HS-5 (cell line): ENCODE measurements at regions not wholly inside any gene's neighbourhood (a gene's known extent, or its start where the extent isn't known, plus 50 kb on each side); places are given as distances from the start of the nearest gene placed in this dataset.
"Not testable (repeated sequence)": the region's sequence is repeated elsewhere in the genome, so short reads cannot be mapped to it uniquely, and the experiment has no call there.

Source experiments
- DNase-seq: peaks from one replicate; pipeline ENCODE4 v3.0.0-alpha.2; 2012; ENCODE audit warnings: low read depth

DNA sequence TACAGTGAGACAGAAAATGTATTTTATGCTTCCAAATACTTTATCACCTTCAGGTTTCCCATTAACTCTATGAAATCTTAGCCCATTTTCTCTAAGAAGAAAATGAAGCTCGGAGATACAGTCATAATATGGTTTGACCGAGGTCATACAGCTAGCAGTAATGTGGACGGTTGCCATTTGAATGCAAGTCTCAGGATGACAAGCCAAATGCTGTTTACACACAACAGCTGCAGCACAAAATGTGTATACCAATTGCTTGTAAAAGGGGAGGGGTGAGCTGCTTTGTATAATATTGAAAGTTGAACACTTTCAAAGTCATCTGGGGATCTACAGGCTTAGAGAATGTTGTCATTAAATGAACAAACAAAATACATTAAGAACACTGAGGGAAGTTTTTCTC, 93.8 kb upstream of the FSIP2 start:
- DNase-seq = no peak

DNA sequence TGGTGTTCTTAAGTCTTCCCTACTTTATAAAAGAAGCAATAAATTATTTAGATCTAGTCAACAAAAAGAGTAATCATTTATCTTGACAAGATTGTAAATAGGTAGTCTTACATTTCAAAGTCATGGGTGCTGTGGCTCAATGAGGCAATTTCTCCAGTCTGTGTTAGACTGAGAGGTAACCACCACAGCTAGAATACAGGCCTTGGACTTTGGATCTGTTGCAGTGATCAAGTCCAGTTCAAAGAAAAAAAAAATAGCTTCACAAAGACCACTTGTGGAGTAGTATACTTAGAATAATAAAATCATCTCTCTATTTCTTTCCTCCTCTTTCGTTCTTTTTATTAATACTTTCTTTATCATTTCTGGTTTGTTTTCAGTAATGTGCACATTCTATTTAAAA, 93.1 kb upstream of the FSIP2 start:
- DNase-seq = no peak

DNA sequence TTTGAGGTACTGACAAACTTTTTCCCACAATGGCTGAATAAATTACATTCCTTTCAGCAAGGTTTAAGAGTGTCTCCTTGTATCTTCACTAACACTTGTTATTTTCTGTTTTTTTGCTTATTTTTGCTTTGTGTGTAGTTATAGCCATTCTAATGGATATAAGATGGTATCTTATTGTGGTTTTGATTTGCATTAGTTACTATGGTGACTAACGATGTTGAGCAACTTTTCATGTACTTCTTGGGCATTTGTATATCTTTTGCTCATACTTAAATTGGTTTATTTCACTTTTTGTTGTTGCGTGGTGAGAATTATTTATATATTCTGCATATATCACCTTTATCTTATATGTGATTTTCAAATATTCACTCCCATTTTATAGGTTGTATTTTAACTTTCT, 79.9 kb upstream of the FSIP2 start:
- no peak for DNase-seq

DNA sequence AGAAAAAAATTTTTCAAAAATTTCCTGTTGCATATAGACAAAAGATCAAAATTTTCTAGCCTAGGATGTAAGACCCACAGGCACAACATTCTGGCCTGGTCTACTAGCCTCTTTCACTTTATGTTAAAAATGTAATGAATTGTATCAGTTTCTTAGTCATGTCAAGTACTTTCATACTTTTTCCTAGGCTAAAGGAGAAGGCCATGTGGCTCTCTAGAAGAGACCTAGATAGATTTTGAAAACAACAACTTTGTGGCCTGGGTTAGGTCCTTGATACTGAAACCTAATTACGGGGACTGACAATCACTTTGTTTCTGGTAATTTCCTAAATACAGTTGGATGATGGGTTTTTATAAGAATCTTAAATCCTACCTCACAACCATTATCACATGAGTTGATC, 74.8 kb upstream of the FSIP2 start:
- DNase-seq = no peak

DNA sequence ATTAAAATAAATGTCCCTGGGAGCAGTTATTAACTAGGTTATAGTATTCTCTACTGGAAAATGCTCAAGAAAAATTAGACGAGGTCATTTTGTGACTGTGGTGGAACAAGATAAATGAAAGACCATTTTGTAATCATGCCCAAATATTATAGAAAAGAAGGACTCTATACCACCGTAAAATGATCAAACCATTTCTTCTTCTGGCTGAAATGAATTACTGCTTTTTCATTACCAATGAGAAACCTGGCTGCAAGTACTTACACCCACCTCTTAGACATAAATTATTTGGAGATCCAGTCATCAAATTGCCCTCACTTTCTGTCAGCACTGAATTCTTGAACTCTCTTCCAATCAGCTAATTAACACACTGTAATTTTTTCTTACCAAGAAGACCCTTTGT, 74.2 kb upstream of the FSIP2 start:
- no peak for DNase-seq

DNA sequence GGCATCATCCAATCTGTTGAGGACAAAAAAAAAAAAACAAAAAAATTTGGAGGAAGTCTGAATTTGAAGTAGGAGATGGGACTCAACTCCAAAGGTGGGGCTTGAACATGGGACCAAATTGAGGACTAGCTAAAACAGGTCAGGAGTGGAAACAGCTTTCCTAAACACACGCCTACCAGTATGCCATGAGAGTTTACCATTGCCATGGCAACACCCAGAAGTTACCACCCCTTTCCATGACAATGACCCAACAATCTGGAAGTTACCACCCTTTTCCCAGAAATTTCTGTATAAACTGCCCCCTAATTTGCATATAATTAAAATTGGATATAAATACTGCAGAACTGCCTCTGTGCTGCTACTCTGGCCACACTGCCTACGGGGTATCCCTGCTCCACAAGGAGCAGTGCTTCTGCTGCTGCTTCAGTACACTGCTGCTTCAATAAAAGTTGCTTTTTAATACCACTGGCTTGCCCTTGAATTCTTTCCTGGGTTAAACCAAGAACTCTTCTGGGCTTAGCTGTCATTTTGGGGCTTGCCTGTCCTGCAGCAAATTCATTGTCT, 73.3 kb upstream of the FSIP2 start:
- no peak for DNase-seq

DNA sequence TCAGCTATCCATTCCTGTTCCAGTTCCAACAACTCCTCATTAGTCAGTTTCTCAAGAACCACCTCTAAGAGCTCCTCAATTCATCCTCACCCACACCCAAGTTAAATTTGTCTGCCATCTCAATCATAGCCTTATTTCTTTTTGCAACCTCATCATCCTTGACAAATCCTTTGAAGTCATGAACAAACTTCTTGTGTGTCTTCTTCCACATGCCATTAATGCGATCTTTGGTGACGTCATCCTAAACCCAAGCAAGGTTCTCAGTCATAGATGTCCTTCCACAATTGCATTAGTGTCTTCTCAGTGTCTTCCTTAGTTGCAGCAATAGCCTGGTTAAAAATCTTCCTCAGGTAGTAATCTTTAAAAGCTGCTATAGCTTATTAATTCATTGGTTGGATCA, 71.2 kb upstream of the FSIP2 start:
- no peak for DNase-seq

DNA sequence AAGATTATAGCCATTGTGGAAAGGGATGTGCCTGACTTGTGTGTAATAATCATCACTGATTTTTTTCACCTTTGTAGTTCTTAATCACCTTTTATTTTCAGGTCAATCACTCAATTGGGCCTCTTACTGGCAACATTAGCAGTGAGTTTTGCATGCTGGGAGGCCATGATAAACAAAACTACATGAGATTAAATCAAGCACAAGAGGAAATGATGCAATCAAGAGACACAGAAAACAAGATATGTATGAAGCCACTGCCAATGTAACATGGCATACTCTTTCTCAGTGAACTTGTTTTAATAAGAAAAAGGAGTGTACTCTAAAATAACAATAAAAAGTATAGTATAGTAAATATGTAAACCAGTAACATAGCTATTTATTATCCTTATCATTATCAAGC, 69.9 kb upstream of the FSIP2 start:
- no peak for DNase-seq

DNA sequence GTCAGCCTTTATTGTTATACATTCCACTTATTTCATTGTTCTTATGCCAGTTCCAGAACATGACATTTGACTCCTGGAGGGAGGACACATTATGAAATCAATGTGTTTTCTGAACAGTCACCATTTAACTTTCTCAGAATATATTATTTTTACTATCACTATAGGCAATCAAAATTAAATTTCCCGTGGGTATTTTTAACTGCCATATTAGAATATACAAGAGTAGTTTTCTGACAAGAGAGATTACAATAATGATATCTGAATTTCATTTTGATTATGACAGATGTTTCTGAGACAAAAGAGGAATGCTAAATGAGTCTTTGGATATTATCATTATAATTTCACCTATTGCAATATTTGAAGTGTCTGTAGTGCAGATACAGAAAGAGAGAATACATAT, 64.4 kb upstream of the FSIP2 start:
- DNase-seq = no peak

DNA sequence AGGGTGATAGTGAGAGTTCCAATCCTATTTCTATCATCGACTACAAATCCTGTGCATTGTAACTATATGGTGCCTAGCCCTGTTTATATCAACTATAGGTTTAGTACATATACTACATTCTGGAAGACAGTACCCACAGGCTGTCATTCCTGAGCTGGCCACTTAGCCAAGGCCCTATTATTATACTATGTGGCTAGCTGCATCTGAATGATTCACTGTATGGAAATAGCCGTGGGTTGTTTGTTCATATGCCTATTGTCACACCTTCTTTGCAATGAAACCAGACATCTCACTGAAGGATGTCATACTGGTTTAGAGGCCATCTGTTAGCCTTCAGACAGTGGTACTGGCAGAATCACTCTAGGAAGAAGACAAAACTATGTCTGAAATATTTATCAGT, 62.3 kb upstream of the FSIP2 start:
- no peak for DNase-seq

DNA sequence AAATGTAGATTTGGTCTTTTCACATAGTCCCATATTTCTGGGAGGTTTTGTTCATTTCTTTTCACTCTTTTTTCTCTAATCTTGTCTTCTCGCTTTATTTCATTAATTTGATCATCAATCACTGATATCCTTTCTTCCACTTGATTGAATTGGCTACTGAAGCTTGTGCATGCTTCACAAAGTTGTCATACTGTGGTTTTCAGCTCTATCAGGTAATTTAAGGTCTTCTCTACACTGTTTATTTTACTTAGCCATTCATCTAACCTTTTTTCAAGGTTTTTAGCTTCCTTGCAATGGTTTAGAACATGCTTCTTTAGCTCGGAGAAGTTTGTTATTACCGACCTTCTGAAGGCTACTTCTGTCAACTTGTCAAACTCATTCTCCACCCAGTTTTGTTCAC, 51.6 kb upstream of the FSIP2 start:
- not testable (repeated sequence) for DNase-seq

DNA sequence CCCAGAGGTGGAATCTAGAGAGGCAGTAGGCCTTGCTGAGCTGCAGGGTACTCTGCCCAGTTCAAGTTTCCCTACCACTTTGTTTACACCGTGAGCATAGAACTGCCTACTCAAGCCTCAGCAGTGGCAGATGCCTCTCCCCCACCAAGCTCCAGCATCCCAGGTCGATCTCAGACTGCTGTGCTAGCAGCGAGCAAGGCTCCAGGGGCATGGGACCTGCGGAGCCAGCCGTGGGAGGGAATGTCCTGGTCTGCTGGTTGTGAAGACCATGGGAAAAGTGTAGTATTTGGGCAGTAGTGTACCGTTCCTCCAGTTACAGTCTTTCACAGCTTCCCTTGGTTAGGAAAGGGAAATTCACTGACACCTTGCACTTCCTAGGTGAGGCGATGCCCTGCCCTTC, 50.6 kb upstream of the FSIP2 start:
- DNase-seq = no peak
